HUDEP-2 (cell line): ENCODE measurements at regions not wholly inside any gene's neighbourhood (a gene's known extent, or its start where the extent isn't known, plus 50 kb on each side); places are given as distances from the start of the nearest gene placed in this dataset.

Experiments used
- DNase-seq, 76 experiments: peaks; one replicate each; lab custom pipeline; 2025; ENCODE audit not compliant: unreplicated experiment in 76 of 76; lab: John Stamatoyannopoulos, UW

GRCh38 chr2:156695020-156695419 lies 258.8 kb downstream of the GPD2 start:
- no peak for DNase-seq

- DNase-seq: no peak
Measured at GRCh38 chr2:156695595-156695994, 259.4 kb downstream of the GPD2 start.

- DNase-seq: no peak
Measured at GRCh38 chr2:156697906-156698305, 261.7 kb downstream of the GPD2 start.

GRCh38 chr2:156700681-156701080 lies 264.5 kb downstream of the GPD2 start:
- DNase-seq: no peak

- peak in 2 of 76 experiments; percentile 6 to 24 for DNase-seq
Measured at GRCh38 chr2:156702541-156702940, 266.4 kb downstream of the GPD2 start.

- no peak for DNase-seq
Measured at GRCh38 chr2:156703642-156704041, 267.5 kb downstream of the GPD2 start.

GRCh38 chr2:156704132-156704531 lies 268.0 kb downstream of the GPD2 start:
- DNase-seq: no peak

- DNase-seq: no peak
Measured at GRCh38 chr2:156704617-156705016, 268.4 kb downstream of the GPD2 start.

- no peak for DNase-seq
Measured at GRCh38 chr2:156706576-156706975, 270.4 kb downstream of the GPD2 start.

- no peak for DNase-seq
Measured at GRCh38 chr2:156708051-156708450, 271.9 kb downstream of the GPD2 start.

GRCh38 chr2:156709091-156709490 lies 272.9 kb downstream of the GPD2 start:
- no peak for DNase-seq

GRCh38 chr2:156719036-156719435 lies 282.9 kb downstream of the GPD2 start:
- peak in 71 of 76 experiments; percentile 7 to 87 (median 53) for DNase-seq

GRCh38 chr2:156727867-156728266 lies 291.7 kb downstream of the GPD2 start:
- DNase-seq: no peak

- no peak for DNase-seq
Measured at GRCh38 chr2:156728328-156728727, 292.1 kb downstream of the GPD2 start.

GRCh38 chr2:156731506-156731905 lies 295.3 kb downstream of the GPD2 start:
- DNase-seq: no peak

GRCh38 chr2:156736950-156737349 lies 300.8 kb downstream of the GPD2 start:
- DNase-seq: no peak

- DNase-seq: no peak
Measured at GRCh38 chr2:156739301-156739700, 303.1 kb downstream of the GPD2 start.

GRCh38 chr2:156745619-156746018 lies 309.4 kb downstream of the GPD2 start:
- no peak for DNase-seq

- no peak for DNase-seq
Measured at GRCh38 chr2:156748221-156748620, 312.0 kb downstream of the GPD2 start.

GRCh38 chr2:156752042-156752441 lies 315.9 kb downstream of the GPD2 start:
- no peak for DNase-seq

GRCh38 chr2:156753766-156754165 lies 317.6 kb downstream of the GPD2 start:
- no peak for DNase-seq

- no peak for DNase-seq
Measured at GRCh38 chr2:156756516-156756915, 320.3 kb downstream of the GPD2 start.

- no peak for DNase-seq
Measured at GRCh38 chr2:156763174-156763573, 327.0 kb downstream of the GPD2 start.
